Esophagus squamous epithelium (tissue), 5 donors: ENCODE measurements at regions not wholly inside any gene's neighbourhood (a gene's known extent, or its start where the extent isn't known, plus 50 kb on each side); places are given as distances from the start of the nearest gene placed in this dataset.

Experiments used
- DNase-seq: peaks from one replicate; lab custom pipeline; 2025; lab: John Stamatoyannopoulos, UW
- H3K27ac ChIP-seq, 4 donors: fragments of 200-600 bp; sonication (generic); one replicate each; pipeline ENCODE4 v1.5.1; 2016 to 2019; ENCODE audit warnings: mild to moderate bottlenecking in 1 of 4
- H3K27me3 ChIP-seq, 4 donors: fragments of 200-600 bp; sonication (generic); 1 replicate in 3 of 4; 2 replicates in 1 of 4; pipeline versions ENCODE4 v1.5.1 to v1.6.0; 2017 to 2021; ENCODE audit warnings: antibody characterized with exemption in 1 of 4
- H3K36me3 ChIP-seq, 3 donors: fragments of 200-600 bp; sonication (generic); one replicate each; pipeline ENCODE4 v1.5.1; 2016 to 2019
- H3K4me1 ChIP-seq, 3 donors: fragments of 200-600 bp; sonication (generic); one replicate each; pipeline ENCODE4 v1.5.1; 2017 to 2019
- H3K4me3 ChIP-seq, 4 donors: fragments of 200-600 bp; sonication (generic); 1 replicate in 3 of 4; 2 replicates in 1 of 4; pipeline ENCODE4 v1.5.1; 2016 to 2019; ENCODE audit warnings: mild to moderate bottlenecking in 2 of 4, moderate library complexity in 1 of 4
- H3K9me3 ChIP-seq, 3 donors: fragments of 200-600 bp; sonication (generic); one replicate each; pipeline ENCODE4 v1.5.1; 2016 to 2019
- POLR2A ChIP-seq, 4 donors: fragments of 450-650 bp; IDR thresholded peaks; one replicate each; pipeline ENCODE4 v1.6.1; 2017; ENCODE audit warnings: antibody characterized with exemption in 4 of 4, mild to moderate bottlenecking in 4 of 4, moderate library complexity in 3 of 4
- WGBS, 2 donors: methylation state at CpG; one replicate each; pipeline ENCODE4 v1.1.5; 2018; 5-methylcytosine and 5-hydroxymethylcytosine counted together
- intact Hi-C: fragments of 100-400 bp; cut with DNase I; formaldehyde crosslinking; loops from one replicate; pipeline ENCODE4 v1.15.0; 2022
- TF ChIP-seq, protein P1 (sequence below), 6 experiments: fragments of 450-650 bp in 4 of 6; fragments of 200-600 bp in 2 of 6; sonication (generic) in 2 of 6; IDR thresholded peaks; one replicate each; pipeline ENCODE4 v1.5.1; 2016 to 2019; ENCODE audit warnings: antibody characterized with exemption in 6 of 6, mild to moderate bottlenecking in 4 of 6, moderate library complexity in 4 of 6
- donor health status: DM: yes; HTN: yes; CAD: no.

DNA sequence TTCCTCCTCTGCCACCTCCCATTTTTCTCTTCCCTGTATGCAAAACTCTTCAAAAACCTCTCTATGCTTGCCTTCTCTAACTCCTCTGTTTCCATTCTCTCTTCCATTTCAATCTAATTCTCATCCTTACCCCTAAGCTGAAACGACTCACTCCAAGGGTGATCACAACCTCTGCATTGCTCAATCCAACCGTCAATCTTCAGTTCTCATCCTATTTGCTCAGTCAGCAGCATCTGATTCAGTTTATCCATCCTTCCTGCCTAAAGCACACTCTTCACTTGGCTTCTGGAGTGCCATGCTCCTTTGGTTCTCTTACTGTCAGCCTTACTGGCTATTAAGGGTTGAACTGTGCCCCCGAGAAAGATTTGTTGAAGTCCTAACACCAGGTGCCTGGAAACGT lies 163.5 kb upstream of the NEBL start:
- Histone ChIP-seq H3K36me3 (no peaks in the 10 kb centered on the region), H3K4me1 (no peaks in the 10 kb centered on the region), H3K4me3 (no peak overlapping the region), H3K9me3 (peaks cover 0 to 11% (median 0%) of the 10 kb centered on the region in 3 donors), H3K27me3 (no peaks in the 10 kb centered on the region), H3K27ac (no peak overlapping the region)
- no peak for DNase-seq
- WGBS, 2 donors = 58 to 77% methylated on average over 4 of the region's 4 CpGs
- no peak for TF ChIP-seq POLR2A (IDR thresholded peaks at IDR 0.05)
- TF ChIP-seq, protein P1, sequence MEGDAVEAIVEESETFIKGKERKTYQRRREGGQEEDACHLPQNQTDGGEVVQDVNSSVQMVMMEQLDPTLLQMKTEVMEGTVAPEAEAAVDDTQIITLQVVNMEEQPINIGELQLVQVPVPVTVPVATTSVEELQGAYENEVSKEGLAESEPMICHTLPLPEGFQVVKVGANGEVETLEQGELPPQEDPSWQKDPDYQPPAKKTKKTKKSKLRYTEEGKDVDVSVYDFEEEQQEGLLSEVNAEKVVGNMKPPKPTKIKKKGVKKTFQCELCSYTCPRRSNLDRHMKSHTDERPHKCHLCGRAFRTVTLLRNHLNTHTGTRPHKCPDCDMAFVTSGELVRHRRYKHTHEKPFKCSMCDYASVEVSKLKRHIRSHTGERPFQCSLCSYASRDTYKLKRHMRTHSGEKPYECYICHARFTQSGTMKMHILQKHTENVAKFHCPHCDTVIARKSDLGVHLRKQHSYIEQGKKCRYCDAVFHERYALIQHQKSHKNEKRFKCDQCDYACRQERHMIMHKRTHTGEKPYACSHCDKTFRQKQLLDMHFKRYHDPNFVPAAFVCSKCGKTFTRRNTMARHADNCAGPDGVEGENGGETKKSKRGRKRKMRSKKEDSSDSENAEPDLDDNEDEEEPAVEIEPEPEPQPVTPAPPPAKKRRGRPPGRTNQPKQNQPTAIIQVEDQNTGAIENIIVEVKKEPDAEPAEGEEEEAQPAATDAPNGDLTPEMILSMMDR (IDR thresholded peaks at IDR 0.05) = no peak
- intact Hi-C loops = no loop called here

DNA sequence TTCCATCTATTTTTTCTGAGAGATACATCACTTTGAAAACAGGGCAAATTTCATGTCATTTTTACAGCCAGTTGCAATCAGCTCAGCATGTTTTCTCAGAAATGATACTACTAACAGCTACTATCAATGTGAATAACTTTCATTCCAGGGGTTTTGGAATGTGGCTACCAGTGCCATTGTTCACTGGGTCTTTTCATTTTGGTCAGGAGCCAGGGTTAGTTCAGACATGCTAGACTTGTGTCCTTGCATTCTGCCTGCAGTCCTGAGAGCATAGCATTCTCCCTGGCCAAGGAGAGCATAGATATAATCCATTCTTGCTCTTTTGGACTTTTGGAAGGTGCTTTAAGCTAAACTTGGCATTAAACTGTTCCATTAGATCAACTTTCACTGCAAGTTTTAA lies 160.9 kb upstream of the NEBL start:
- TF ChIP-seq, protein P1 (IDR thresholded peaks at IDR 0.05) = no peak
- no peak for TF ChIP-seq POLR2A (IDR thresholded peaks at IDR 0.05)
- Histone ChIP-seq H3K27ac (no peak overlapping the region), H3K4me1 (no peaks in the 10 kb centered on the region), H3K36me3 (no peaks in the 10 kb centered on the region), H3K9me3 (peaks cover 0 to 11% (median 0%) of the 10 kb centered on the region in 3 donors), H3K27me3 (no peaks in the 10 kb centered on the region), H3K4me3 (no peak overlapping the region)
- intact Hi-C loops = no loop called here
- no peak for DNase-seq

DNA sequence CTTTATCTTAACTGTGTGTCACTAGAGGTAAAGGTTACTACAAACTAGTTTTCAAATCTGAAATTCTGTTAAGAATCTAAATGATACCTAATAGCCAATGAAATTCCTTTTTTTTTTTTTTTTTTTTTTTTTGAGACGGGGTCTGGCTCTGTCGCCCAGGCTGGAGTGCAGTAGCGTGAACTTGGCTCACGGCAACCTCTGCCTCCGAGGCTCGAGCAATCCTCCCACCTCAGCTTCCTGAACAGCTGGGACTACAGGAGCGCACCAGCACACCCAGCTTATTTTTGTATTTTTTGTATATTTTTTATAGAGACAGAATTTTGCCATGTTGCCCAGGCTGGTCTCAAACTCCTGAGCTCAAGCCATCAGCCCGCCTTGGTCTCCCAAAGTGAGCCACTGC lies 160.3 kb upstream of the NEBL start:
- intact Hi-C loops = no loop called here
- H3K36me3 ChIP-seq = no peaks in the 10 kb centered on the region
- no peak for TF ChIP-seq POLR2A (IDR thresholded peaks at IDR 0.05)
- TF ChIP-seq, protein P1 (IDR thresholded peaks at IDR 0.05) = no peak
- H3K27ac ChIP-seq = no peak overlapping the region
- peaks cover 0 to 11% (median 0%) of the 10 kb centered on the region in 3 donors for H3K9me3 ChIP-seq
- no peaks in the 10 kb centered on the region for H3K27me3 ChIP-seq
- no peak overlapping the region for H3K4me3 ChIP-seq
- DNase-seq = no peak
- 74 to 85% methylated on average over 4 to 8 of the region's 8 CpGs for WGBS, 2 donors
- no peaks in the 10 kb centered on the region for H3K4me1 ChIP-seq

DNA sequence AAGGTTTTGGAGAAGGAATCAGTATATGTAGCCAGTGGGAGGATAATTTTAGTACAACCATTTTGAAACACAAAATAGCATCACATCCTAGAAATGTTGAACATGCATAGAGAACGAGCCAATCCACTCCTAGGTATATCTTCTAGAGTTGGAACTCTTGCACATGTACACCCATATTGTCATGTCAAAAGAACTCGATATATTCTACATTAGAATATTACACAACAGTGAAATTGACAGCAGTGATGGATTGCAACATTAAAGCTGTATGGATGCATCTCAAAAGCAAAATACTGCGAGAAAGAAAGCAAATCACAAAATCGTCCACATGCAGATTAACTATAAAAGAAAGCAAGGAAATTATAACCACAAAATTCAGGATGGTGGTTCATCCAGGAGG lies 159.3 kb upstream of the NEBL start:
- no peak for DNase-seq
- Histone ChIP-seq H3K27ac (no peak overlapping the region), H3K4me1 (no peaks in the 10 kb centered on the region), H3K4me3 (no peak overlapping the region), H3K27me3 (no peaks in the 10 kb centered on the region), H3K9me3 (peaks cover 0 to 11% (median 0%) of the 10 kb centered on the region in 3 donors), H3K36me3 (no peaks in the 10 kb centered on the region)
- TF ChIP-seq, protein P1 (IDR thresholded peaks at IDR 0.05) = no peak
- TF ChIP-seq POLR2A (IDR thresholded peaks at IDR 0.05) = no peak
- WGBS, 2 donors = 63 to 73% methylated on average over 4 of the region's 4 CpGs
- intact Hi-C loops = no loop called here

DNA sequence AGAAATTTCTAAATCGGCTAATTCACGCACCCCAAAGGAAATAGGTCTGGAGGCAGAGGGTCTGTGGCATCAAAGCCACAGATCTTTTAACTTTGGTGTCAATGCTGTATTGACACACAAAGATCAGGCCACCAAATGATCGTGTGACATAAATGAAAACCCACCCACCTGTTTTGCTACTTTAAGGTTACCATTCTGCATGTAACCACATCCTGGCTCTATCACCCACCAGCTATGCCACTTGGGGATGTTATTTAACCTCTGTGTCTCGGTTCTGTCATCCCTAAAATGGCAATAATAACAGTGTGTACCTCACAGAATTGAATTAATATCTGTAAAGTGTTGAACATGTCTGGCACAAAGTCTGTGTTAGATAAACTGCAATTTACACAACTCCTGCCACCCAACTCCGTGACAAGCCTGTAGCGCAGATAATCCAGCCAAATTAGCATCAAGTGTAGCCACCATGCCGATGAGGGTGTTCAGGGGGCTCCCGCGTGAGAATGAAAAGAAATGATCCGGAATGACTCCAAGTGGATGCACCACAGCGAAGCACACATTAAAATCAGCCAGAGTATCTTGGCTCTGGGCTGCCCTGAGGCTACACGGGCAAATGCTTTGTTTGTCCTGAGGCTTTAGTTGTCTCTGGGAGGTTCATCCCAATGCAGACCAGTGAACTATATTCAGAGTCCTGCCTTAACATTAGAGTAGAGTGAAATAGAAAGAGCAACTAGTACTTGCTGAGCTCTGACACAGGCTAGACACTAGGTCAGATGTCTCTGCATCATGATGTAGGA lies 158.4 kb upstream of the NEBL start:
- DNase-seq = no peak
- Histone ChIP-seq H3K4me1 (no peaks in the 10 kb centered on the region), H3K27ac (no peak overlapping the region), H3K27me3 (no peaks in the 10 kb centered on the region), H3K36me3 (no peaks in the 10 kb centered on the region), H3K4me3 (no peak overlapping the region), H3K9me3 (peaks cover 0 to 11% (median 0%) of the 10 kb centered on the region in 3 donors)
- intact Hi-C loops = no loop called here
- 61 to 67% methylated on average over 11 to 12 of the region's 12 CpGs for WGBS, 2 donors
- TF ChIP-seq POLR2A (IDR thresholded peaks at IDR 0.05) = no peak
- TF ChIP-seq, protein P1 (IDR thresholded peaks at IDR 0.05) = no peak
